ENCODE measurements at regions not wholly inside any gene's neighbourhood (a gene's known extent, or its start where the extent isn't known, plus 50 kb on each side); places are given as distances from the start of the nearest gene placed in this dataset.

- Histone ChIP-seq H3K4me1 (no peaks in the 10 kb centered on the region), H3K27me3 (no peaks in the 10 kb centered on the region), H3K4me3 (no peak overlapping the region), H3K27ac (no peak overlapping the region), H3K36me3 (no peaks in the 10 kb centered on the region), H3K9me3 (no peaks in the 10 kb centered on the region)
- DNase-seq (ENCODE audit: low spot score in 2 of 2), result no peak
- 81% methylated on average over 4 of the region's 4 CpGs for WGBS
- no peak for TF ChIP-seq CTCF (IDR thresholded peaks at IDR 0.05)
- no peak for TF ChIP-seq POLR2A (IDR thresholded peaks at IDR 0.05)
- no peak for TF ChIP-seq EP300 (IDR thresholded peaks at IDR 0.05)
- no peak for TF ChIP-seq POLR2AphosphoS5 (IDR thresholded peaks at IDR 0.05)
Measured at GRCh38 chrX:113422323-113422722, 581.7 kb upstream of the AMOT start.

- Histone ChIP-seq H3K4me1 (no peaks in the 10 kb centered on the region), H3K27ac (no peak overlapping the region), H3K9me3 (no peaks in the 10 kb centered on the region), H3K27me3 (no peaks in the 10 kb centered on the region), H3K4me3 (no peak overlapping the region), H3K36me3 (no peaks in the 10 kb centered on the region)
- TF ChIP-seq POLR2AphosphoS5 (IDR thresholded peaks at IDR 0.05) (no peak), POLR2A (IDR thresholded peaks at IDR 0.05) (no peak), EP300 (IDR thresholded peaks at IDR 0.05) (no peak), CTCF (IDR thresholded peaks at IDR 0.05) (no peak)
- DNase-seq (ENCODE audit: low spot score in 2 of 2), result no peak
- 54% methylated on average over 1 of the region's 1 CpG for WGBS
Measured at GRCh38 chrX:113421432-113421831, 580.8 kb upstream of the AMOT start.

- WGBS, result 73% methylated on average over 1 of the region's 1 CpG
Measured at GRCh38 chrX:113412106-113412505, 571.5 kb upstream of the AMOT start.

GRCh38 chrX:113408843-113409242, 568.2 kb upstream of the AMOT start:
- no peak overlapping the region for H3K4me3 ChIP-seq
- no peak overlapping the region for H3K27ac ChIP-seq
- no peak for DNase-seq (ENCODE audit: low spot score in 2 of 2)
- H3K4me1 ChIP-seq, result no peaks in the 10 kb centered on the region
- TF ChIP-seq POLR2AphosphoS5 (IDR thresholded peaks at IDR 0.05) (no peak), EP300 (IDR thresholded peaks at IDR 0.05) (no peak), CTCF (IDR thresholded peaks at IDR 0.05) (no peak), POLR2A (IDR thresholded peaks at IDR 0.05) (no peak)
- H3K27me3 ChIP-seq, result no peaks in the 10 kb centered on the region
- 91% methylated on average over 3 of the region's 3 CpGs for WGBS
- no peaks in the 10 kb centered on the region for H3K36me3 ChIP-seq
- H3K9me3 ChIP-seq, result no peaks in the 10 kb centered on the region

More at GRCh38 chrX:113412106-113412505, 571.5 kb upstream of the AMOT start:
- Histone ChIP-seq H3K27ac (no peak overlapping the region), H3K4me1 (no peaks in the 10 kb centered on the region), H3K9me3 (no peaks in the 10 kb centered on the region), H3K36me3 (no peaks in the 10 kb centered on the region), H3K4me3 (no peak overlapping the region), H3K27me3 (no peaks in the 10 kb centered on the region)
- TF ChIP-seq CTCF (IDR thresholded peaks at IDR 0.05) (no peak), POLR2AphosphoS5 (IDR thresholded peaks at IDR 0.05) (no peak), EP300 (IDR thresholded peaks at IDR 0.05) (no peak), POLR2A (IDR thresholded peaks at IDR 0.05) (no peak)
- DNase-seq (ENCODE audit: low spot score in 2 of 2), result no peak

GRCh38 chrX:113400193-113400704, 559.6 kb upstream of the AMOT start:
- no peaks in the 10 kb centered on the region for H3K4me1 ChIP-seq
- H3K27me3 ChIP-seq, result no peaks in the 10 kb centered on the region
- no peak for DNase-seq (ENCODE audit: low spot score in 2 of 2)
- H3K4me3 ChIP-seq, result no peak overlapping the region
- H3K27ac ChIP-seq, result no peak overlapping the region
- 46% methylated on average over 2 of the region's 2 CpGs for WGBS
- no peaks in the 10 kb centered on the region for H3K9me3 ChIP-seq
- H3K36me3 ChIP-seq, result no peaks in the 10 kb centered on the region
- TF ChIP-seq POLR2AphosphoS5 (IDR thresholded peaks at IDR 0.05) (no peak), CTCF (IDR thresholded peaks at IDR 0.05) (no peak), POLR2A (IDR thresholded peaks at IDR 0.05) (no peak), EP300 (IDR thresholded peaks at IDR 0.05) (no peak)
